Small intestine (tissue), 7 donors: ENCODE measurements at regions not wholly inside any gene's neighbourhood (a gene's known extent, or its start where the extent isn't known, plus 50 kb on each side); places are given as distances from the start of the nearest gene placed in this dataset.

Experiments
- DNase-seq, 2 donors: peaks; one replicate each; pipeline versions ENCODE4 v3.0.0 to v3.0.0-alpha.2; 2013
- FAIRE-seq: peaks from 2 replicates; lab custom pipeline; 2012; peaks lifted over from hg19 to GRCh38; lab: Jason Lieb, UNC
- H3K27ac ChIP-seq, 3 donors: one replicate each; pipeline ENCODE4 v1.5.1; 2013; ENCODE audit warnings: low read length in 2 of 3, mild to moderate bottlenecking in 2 of 3, control low read depth in 1 of 3, inconsistent platforms in 1 of 3, low read depth in 1 of 3, moderate library complexity in 1 of 3
- H3K27me3 ChIP-seq, 3 donors: one replicate each; pipeline ENCODE4 v1.6.1; 2013; ENCODE audit warnings: low read length in 3 of 3, inconsistent platforms in 1 of 3; ENCODE audit not compliant: control insufficient read depth in 3 of 3, insufficient read depth in 3 of 3
- H3K36me3 ChIP-seq, 3 donors: one replicate each; pipeline ENCODE4 v1.6.1; 2013; ENCODE audit warnings: low read length in 3 of 3, inconsistent platforms in 1 of 3, low read depth in 1 of 3, mild to moderate bottlenecking in 1 of 3, moderate library complexity in 1 of 3; ENCODE audit not compliant: control insufficient read depth in 3 of 3, insufficient read depth in 2 of 3
- H3K4me1 ChIP-seq, 3 donors: one replicate each; pipeline ENCODE4 v1.6.1; 2013; ENCODE audit warnings: low read length in 2 of 3, inconsistent platforms in 1 of 3, low read depth in 1 of 3, mild to moderate bottlenecking in 1 of 3, moderate library complexity in 1 of 3; ENCODE audit not compliant: control insufficient read depth in 3 of 3, insufficient read depth in 2 of 3
- H3K4me3 ChIP-seq, 3 donors: one replicate each; pipeline ENCODE4 v1.5.1; 2013; ENCODE audit warnings: low read length in 3 of 3, control low read depth in 1 of 3, inconsistent platforms in 1 of 3, low read depth in 1 of 3, mild to moderate bottlenecking in 1 of 3, moderate library complexity in 1 of 3
- H3K9me3 ChIP-seq, 2 donors: one replicate each; pipeline ENCODE4 v1.6.1; 2013; ENCODE audit warnings: low read depth in 1 of 2, low read length in 1 of 2; ENCODE audit not compliant: control insufficient read depth in 2 of 2, insufficient read depth in 1 of 2
- WGBS, 3 donors: extraction: QIAGEN DNeasy Blood & Tissue Kit; methylation state at CpG; one replicate each; pipeline ENCODE4 v1.1.7; 2013; 5-methylcytosine and 5-hydroxymethylcytosine counted together
- donor health status: healthy with polysubstance abuse.
- donor health status: control.
- donor health status: control.
- donor health status: Bipolar disorder and iron deficiency.
- donor health status: healthy.

GRCh38 chr14:64653900-64654245 is 50.4 kb upstream of the PLEKHG3 start:
- Histone ChIP-seq H3K36me3 (no peaks in the 10 kb centered on the region), H3K27me3 (no peaks in the 10 kb centered on the region), H3K9me3 (no peaks in the 10 kb centered on the region), H3K4me1 (peaks cover 0 to 4% (median 0%) of the 10 kb centered on the region in 3 donors), H3K27ac (peak overlapping the region in 2 of 3 donors; percentile 44 to 67), H3K4me3 (no peak overlapping the region)
- FAIRE-seq (no peak), DNase-seq (no peak)
- 90 to 97% (median 90%) methylated on average over 5 of the region's 5 CpGs for WGBS, 3 donors

GRCh38 chr14:64654246-64654900 is 49.9 kb upstream of the PLEKHG3 start:
- WGBS, 3 donors = 18 to 35% (median 20%) methylated on average over 5 of the region's 5 CpGs

More at GRCh38 chr14:64654246-64654900, 49.9 kb upstream of the PLEKHG3 start:
- H3K4me3 ChIP-seq = no peak overlapping the region
- H3K36me3 ChIP-seq = no peaks in the 10 kb centered on the region
- H3K27me3 ChIP-seq = no peaks in the 10 kb centered on the region
- H3K4me1 ChIP-seq = peaks cover 0 to 4% (median 0%) of the 10 kb centered on the region in 3 donors
- no peak for FAIRE-seq
- H3K27ac ChIP-seq = peak overlapping the region in 2 of 3 donors; percentile 44 to 67
- H3K9me3 ChIP-seq = no peaks in the 10 kb centered on the region
- DNase-seq = peak in 1 of 2 donors; percentile 38
